A549 (cell line): ENCODE measurements at regions not wholly inside any gene's neighbourhood (a gene's known extent, or its start where the extent isn't known, plus 50 kb on each side); places are given as distances from the start of the nearest gene placed in this dataset.
A peak's percentile ranks its signal among the peaks of the same experiment; 100 is the strongest.

Source experiments
- ATAC-seq, 2 experiments: fragments of 200-7000 bp in 1 of 2; fragments of >200 bp in 1 of 2; cut with Nextera tagmentation in 1 of 2; cut with Tn5 transposase in 1 of 2; 3 replicates each; pipeline versions ENCODE4 v1.8.0 to v1.9.1; 2018 to 2020; ENCODE audit warnings: mild to moderate bottlenecking in 1 of 2, moderate library complexity in 1 of 2
- CTCF ChIA-PET: fragments of 300-600 bp; sonication (Branson Sonifier 250); formaldehyde crosslinking; extraction: SDS; loops from one replicate; lab custom pipeline; 2021; ENCODE audit warnings: antibody characterized with exemption, inconsistent platforms; lab: Yijun Ruan, JAX
- POLR2A ChIA-PET: fragments of 350-600 bp; formaldehyde crosslinking; extraction: SDS; loops from one replicate; lab custom pipeline; 2021; ENCODE audit warnings: antibody characterized with exemption, inconsistent platforms; lab: Yijun Ruan, JAX
- DNase-seq, 2 experiments: peaks; one replicate each; pipeline versions ENCODE4 v3.0.0 to v3.0.0-alpha.2; 2011 to 2016; ENCODE audit warnings: low read depth in 1 of 2, low spot score in 1 of 2
- FAIRE-seq: peaks from 2 replicates; lab custom pipeline; 2011; peaks lifted over from hg19 to GRCh38; lab: Jason Lieb, UNC
- H3K27ac ChIP-seq, 2 experiments: fragments of >200 bp; sonication (Bioruptor Twin); formaldehyde crosslinking; 3 replicates each; pipeline ENCODE4 v1.5.1; 2016 to 2017
- H3K4me1 ChIP-seq: fragments of >200 bp; sonication (Bioruptor Twin); formaldehyde crosslinking; 3 replicates; pipeline ENCODE4 v1.6.1; 2016
- H3K4me2 ChIP-seq: fragments of >200 bp; sonication (Bioruptor Twin); formaldehyde crosslinking; 3 replicates; pipeline ENCODE4 v1.6.1; 2016
- H3K4me3 ChIP-seq: fragments of >200 bp; sonication (Bioruptor Twin); formaldehyde crosslinking; 3 replicates; pipeline ENCODE4 v1.5.1; 2016
- H3K9me3 ChIP-seq: fragments of >200 bp; sonication (Bioruptor Twin); formaldehyde crosslinking; 3 replicates; pipeline ENCODE4 v1.6.1; 2016
- CEBPB ChIP-seq, 2 experiments: fragments of >200 bp in 1 of 2; sonication (Bioruptor Twin) in 1 of 2; formaldehyde crosslinking in 1 of 2; IDR thresholded peaks; 2 replicates each; pipeline ENCODE4 v1.6.1; 2012 to 2016
- CHD4 ChIP-seq: fragments of 200-600 bp; sonication (generic); IDR thresholded peaks from 2 replicates; pipeline ENCODE4 v1.6.1; 2016; ENCODE audit warnings: antibody characterized with exemption, mild to moderate bottlenecking, borderline replicate concordance
- ESRRA ChIP-seq: fragments of 150-350 bp; IDR thresholded peaks from 2 replicates; pipeline ENCODE4 v1.6.1; 2014; ENCODE audit warnings: mild to moderate bottlenecking, low read length, borderline replicate concordance
- FOSL2 ChIP-seq, 2 experiments: fragments of 450-650 bp in 1 of 2; fragments of >200 bp in 1 of 2; sonication (Bioruptor Twin) in 1 of 2; formaldehyde crosslinking; IDR thresholded peaks; 2 replicates each; pipeline versions ENCODE4 v1.5.0 to v1.6.1; 2016 to 2020; ENCODE audit warnings: mild to moderate bottlenecking in 1 of 2, moderate library complexity in 1 of 2
- FOXS1 ChIP-seq: fragments of 250-450 bp; sonication (Bioruptor Pico); IDR thresholded peaks from 2 replicates; pipeline ENCODE4 v1.5.0; 2020; ENCODE audit warnings: mild to moderate bottlenecking, moderate library complexity
- GATA3 ChIP-seq: IDR thresholded peaks from 2 replicates; pipeline ENCODE4 v1.6.1; 2012; ENCODE audit warnings: borderline replicate concordance
- HES2 ChIP-seq: fragments of >200 bp; sonication (Bioruptor Twin); formaldehyde crosslinking; IDR thresholded peaks from 2 replicates; pipeline ENCODE4 v1.6.1; 2016
- HOXA7 ChIP-seq: fragments of 250-450 bp; sonication (Bioruptor Pico); IDR thresholded peaks from 2 replicates; pipeline ENCODE4 v1.5.0; 2020; ENCODE audit warnings: mild to moderate bottlenecking, moderate library complexity
- HOXB13 ChIP-seq: fragments of 250-450 bp; sonication (Bioruptor Pico); IDR thresholded peaks from 2 replicates; pipeline ENCODE4 v1.5.0; 2020; ENCODE audit warnings: low read depth, mild to moderate bottlenecking, moderate library complexity
- HOXB5 ChIP-seq: fragments of 250-450 bp; sonication (Bioruptor Pico); IDR thresholded peaks from 2 replicates; pipeline ENCODE4 v1.5.0; 2020; ENCODE audit warnings: mild to moderate bottlenecking, moderate library complexity
- JUNB ChIP-seq: fragments of >200 bp; sonication (Bioruptor Twin); formaldehyde crosslinking; IDR thresholded peaks from 2 replicates; pipeline ENCODE4 v1.6.1; 2016
- KDM1A ChIP-seq: fragments of 200-600 bp; sonication (generic); IDR thresholded peaks from 2 replicates; pipeline ENCODE4 v1.6.1; 2016; ENCODE audit warnings: low read depth, mild to moderate bottlenecking
- KDM5A ChIP-seq: fragments of 200-600 bp; sonication (generic); IDR thresholded peaks from 2 replicates; pipeline ENCODE4 v1.6.1; 2016; ENCODE audit warnings: antibody characterized with exemption, mild to moderate bottlenecking
- MAFK ChIP-seq: fragments of 450-650 bp; IDR thresholded peaks from 2 replicates; pipeline ENCODE4 v1.6.1; 2014; ENCODE audit not compliant: partially characterized antibody
- MAZ ChIP-seq: fragments of 150-350 bp; IDR thresholded peaks from 2 replicates; pipeline ENCODE4 v1.6.1; 2014; ENCODE audit warnings: antibody characterized with exemption, low read depth, low read length, borderline replicate concordance
- POLR2AphosphoS2 ChIP-seq: conservative IDR thresholded peaks from 2 replicates; pipeline ENCODE4 v1.6.1; 2012; ENCODE audit warnings: low read length, improper control_type of control experiment, inconsistent platforms
- RAD21 ChIP-seq, 2 experiments: fragments of >200 bp in 1 of 2; sonication (Bioruptor Twin) in 1 of 2; formaldehyde crosslinking in 1 of 2; IDR thresholded peaks in 1 of 2; conservative IDR thresholded peaks in 1 of 2; 2 replicates in 1 of 2; 3 replicates in 1 of 2; pipeline ENCODE4 v1.6.1; 2012 to 2018; ENCODE audit warnings: inconsistent platforms in 1 of 2
- RARB ChIP-seq: fragments of 250-450 bp; sonication (Bioruptor Pico); IDR thresholded peaks from 2 replicates; pipeline ENCODE4 v1.8.0; 2021; ENCODE audit warnings: mild to moderate bottlenecking, moderate library complexity
- RCOR1 ChIP-seq: fragments of 150-350 bp; IDR thresholded peaks from 2 replicates; pipeline ENCODE4 v1.6.1; 2014; ENCODE audit warnings: antibody characterized with exemption, low read length, low read depth
- REST ChIP-seq: fragments of 200-600 bp; sonication (generic); IDR thresholded peaks from 2 replicates; pipeline ENCODE4 v1.6.1; 2016; ENCODE audit warnings: antibody characterized with exemption, mild to moderate bottlenecking, moderate library complexity
- SREBF2 ChIP-seq: fragments of 450-650 bp; IDR thresholded peaks from 2 replicates; pipeline ENCODE4 v1.6.1; 2014; ENCODE audit warnings: mild to moderate bottlenecking, moderate library complexity
- TP53 ChIP-seq: fragments of 250-450 bp; sonication (Bioruptor Pico); IDR thresholded peaks from 2 replicates; pipeline ENCODE4 v1.5.0; 2021; ENCODE audit warnings: mild to moderate bottlenecking, moderate library complexity
- ZNF302 ChIP-seq: fragments of 250-450 bp; sonication (Bioruptor Pico); IDR thresholded peaks from 2 replicates; pipeline ENCODE4 v1.9.0; 2021; ENCODE audit warnings: inconsistent platforms, mild to moderate bottlenecking, moderate library complexity
- ZSCAN20 ChIP-seq: fragments of 250-450 bp; sonication (Bioruptor Pico); IDR thresholded peaks from 2 replicates; pipeline ENCODE4 v1.8.0; 2022; ENCODE audit warnings: mild to moderate bottlenecking, moderate library complexity
- WGBS: methylation state at CpG from one replicate; pipeline ENCODE4 v1.1.6; 2017; ENCODE audit errors: missing lambda C conversion rate; 5-methylcytosine and 5-hydroxymethylcytosine counted together
- TF ChIP-seq, protein P1 (sequence below): fragments of >200 bp; sonication (Bioruptor Twin); formaldehyde crosslinking; IDR thresholded peaks from 3 replicates; pipeline ENCODE4 v1.5.1; 2016
- TF ChIP-seq, protein P2 (sequence below): fragments of 250-450 bp; sonication (Bioruptor Pico); IDR thresholded peaks from 2 replicates; pipeline ENCODE4 v1.5.0; 2021; ENCODE audit warnings: mild to moderate bottlenecking, moderate library complexity, borderline replicate concordance

DNA sequence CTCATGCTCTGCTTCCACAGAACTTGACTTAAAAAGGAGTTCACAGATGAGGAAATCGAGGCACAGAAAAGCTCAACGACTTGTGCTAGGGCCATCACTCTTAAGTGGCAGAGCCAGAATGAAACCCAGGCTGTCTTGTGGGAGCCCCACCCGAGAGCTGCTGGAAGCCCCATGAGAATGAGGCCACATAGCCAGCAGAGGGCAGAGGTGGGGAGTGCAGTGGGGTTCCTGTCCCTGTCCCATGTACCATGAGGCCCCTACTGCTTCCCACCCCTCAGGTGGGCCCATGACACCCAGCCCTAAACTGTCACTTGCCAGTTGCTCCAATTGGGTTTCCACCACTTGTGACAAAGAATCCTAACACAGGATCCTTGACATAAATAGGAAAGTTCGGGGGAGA lies 175.9 kb downstream of the IRS2 start:
- TF ChIP-seq RAD21 (conservative IDR thresholded peaks at IDR 0.05 in 1 of 2, IDR thresholded peaks at IDR 0.05 in 1 of 2) (peak; percentile 20 to 35; a peak in 1 of 5 replicates), JUNB (no peak), RCOR1 (no peak)
- TF ChIP-seq, all 56 proteins: peak for 1
- WGBS = 71% methylated on average over 4 of the region's 4 CpGs
- peak in 1 of 2 experiments; percentile 31 for DNase-seq
- H3K27ac ChIP-seq = peak overlapping the region in 1 of 2 experiments; percentile 21; a peak in 1 of 6 replicates
- CTCF ChIA-PET = interaction anchor here (1.4 kb wide), 1 partner anchor 35 kb away, joined by 4 read pairs; no protein-coding TSS in a partner anchor
- H3K4me2 ChIP-seq = no peak overlapping the region
- H3K4me3 ChIP-seq = no peak overlapping the region
- H3K4me1 ChIP-seq = no peaks in the 10 kb centered on the region
- no peaks in the 10 kb centered on the region for H3K9me3 ChIP-seq
- peak in 1 of 2 experiments; percentile 79; a peak in 4 of 6 replicates for ATAC-seq
- POLR2A ChIA-PET = no interaction called here
- FAIRE-seq = no peak

GRCh38 chr13:109608503-109608902 lies 177.9 kb downstream of the IRS2 start:
- FAIRE-seq (no peak), DNase-seq (no peak), ATAC-seq (no peak)
- Histone ChIP-seq H3K9me3 (no peaks in the 10 kb centered on the region), H3K4me2 (no peak overlapping the region), H3K27ac (no peak overlapping the region), H3K4me3 (no peak overlapping the region), H3K4me1 (no peaks in the 10 kb centered on the region)
- ChIA-PET POLR2A (no interaction called here), CTCF (interaction anchor here (0.6 to 1.2 kb wide), 3 partner anchors 12 to 120 kb away, joined by 3 read pairs; no protein-coding TSS in a partner anchor)
- WGBS = 98% methylated on average over 3 of the region's 3 CpGs
- TF ChIP-seq SREBF2 = no peak
- no peak for TF ChIP-seq POLR2AphosphoS2
- no peak for TF ChIP-seq HES2
- TF ChIP-seq, protein P1, sequence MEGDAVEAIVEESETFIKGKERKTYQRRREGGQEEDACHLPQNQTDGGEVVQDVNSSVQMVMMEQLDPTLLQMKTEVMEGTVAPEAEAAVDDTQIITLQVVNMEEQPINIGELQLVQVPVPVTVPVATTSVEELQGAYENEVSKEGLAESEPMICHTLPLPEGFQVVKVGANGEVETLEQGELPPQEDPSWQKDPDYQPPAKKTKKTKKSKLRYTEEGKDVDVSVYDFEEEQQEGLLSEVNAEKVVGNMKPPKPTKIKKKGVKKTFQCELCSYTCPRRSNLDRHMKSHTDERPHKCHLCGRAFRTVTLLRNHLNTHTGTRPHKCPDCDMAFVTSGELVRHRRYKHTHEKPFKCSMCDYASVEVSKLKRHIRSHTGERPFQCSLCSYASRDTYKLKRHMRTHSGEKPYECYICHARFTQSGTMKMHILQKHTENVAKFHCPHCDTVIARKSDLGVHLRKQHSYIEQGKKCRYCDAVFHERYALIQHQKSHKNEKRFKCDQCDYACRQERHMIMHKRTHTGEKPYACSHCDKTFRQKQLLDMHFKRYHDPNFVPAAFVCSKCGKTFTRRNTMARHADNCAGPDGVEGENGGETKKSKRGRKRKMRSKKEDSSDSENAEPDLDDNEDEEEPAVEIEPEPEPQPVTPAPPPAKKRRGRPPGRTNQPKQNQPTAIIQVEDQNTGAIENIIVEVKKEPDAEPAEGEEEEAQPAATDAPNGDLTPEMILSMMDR = no peak
- no peak for TF ChIP-seq MAFK
- no peak for TF ChIP-seq HOXB13 (CRISPR knock-in tag)
- no peak for TF ChIP-seq ZNF302 (CRISPR knock-in tag)
- TF ChIP-seq RAD21 (conservative IDR thresholded peaks at IDR 0.05 in 1 of 2, IDR thresholded peaks at IDR 0.05 in 1 of 2) = no peak
- no peak for TF ChIP-seq CEBPB (IDR thresholded peaks at IDR 0.05)
- TF ChIP-seq, protein P2, sequence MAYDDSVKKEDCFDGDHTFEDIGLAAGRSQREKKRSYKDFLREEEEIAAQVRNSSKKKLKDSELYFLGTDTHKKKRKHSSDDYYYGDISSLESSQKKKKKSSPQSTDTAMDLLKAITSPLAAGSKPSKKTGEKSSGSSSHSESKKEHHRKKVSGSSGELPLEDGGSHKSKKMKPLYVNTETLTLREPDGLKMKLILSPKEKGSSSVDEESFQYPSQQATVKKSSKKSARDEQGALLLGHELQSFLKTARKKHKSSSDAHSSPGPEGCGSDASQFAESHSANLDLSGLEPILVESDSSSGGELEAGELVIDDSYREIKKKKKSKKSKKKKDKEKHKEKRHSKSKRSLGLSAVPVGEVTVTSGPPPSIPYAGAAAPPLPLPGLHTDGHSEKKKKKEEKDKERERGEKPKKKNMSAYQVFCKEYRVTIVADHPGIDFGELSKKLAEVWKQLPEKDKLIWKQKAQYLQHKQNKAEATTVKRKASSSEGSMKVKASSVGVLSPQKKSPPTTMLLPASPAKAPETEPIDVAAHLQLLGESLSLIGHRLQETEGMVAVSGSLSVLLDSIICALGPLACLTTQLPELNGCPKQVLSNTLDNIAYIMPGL (CRISPR knock-in tag) = no peak

- Histone ChIP-seq H3K27ac (no peak overlapping the region), H3K9me3 (no peaks in the 10 kb centered on the region), H3K4me2 (no peak overlapping the region), H3K4me1 (no peaks in the 10 kb centered on the region), H3K4me3 (no peak overlapping the region)
- no peak for DNase-seq
- TF ChIP-seq KDM5A (no peak), RCOR1 (no peak), FOXS1 (CRISPR knock-in tag) (no peak), ZSCAN20 (CRISPR knock-in tag) (no peak), FOSL2 (IDR thresholded peaks at IDR 0.05) (no peak), FOSL2 (CRISPR knock-in tag; IDR thresholded peaks at IDR 0.05) (no peak), CHD4 (no peak), GATA3 (no peak), RAD21 (conservative IDR thresholded peaks at IDR 0.05 in 1 of 2, IDR thresholded peaks at IDR 0.05 in 1 of 2) (no peak), RARB (CRISPR knock-in tag) (no peak), JUNB (no peak), REST (no peak), HOXA7 (CRISPR knock-in tag) (no peak), KDM1A (no peak), TP53 (CRISPR knock-in tag) (no peak), MAZ (no peak), ESRRA (no peak), HOXB5 (CRISPR knock-in tag) (no peak)
- no peak for ATAC-seq
- POLR2A ChIA-PET = no interaction called here
- WGBS = 93% methylated on average over 3 of the region's 3 CpGs
- FAIRE-seq = no peak
- CTCF ChIA-PET = interaction anchor here (0.6 kb wide), 1 partner anchor 106 kb away, joined by 3 read pairs; no protein-coding TSS in a partner anchor
Observed at GRCh38 chr13:109608059-109608458, 178.3 kb downstream of the IRS2 start.
